ENCODE measurements at regions not wholly inside any gene's neighbourhood (a gene's known extent, or its start where the extent isn't known, plus 50 kb on each side); places are given as distances from the start of the nearest gene placed in this dataset.

DNA sequence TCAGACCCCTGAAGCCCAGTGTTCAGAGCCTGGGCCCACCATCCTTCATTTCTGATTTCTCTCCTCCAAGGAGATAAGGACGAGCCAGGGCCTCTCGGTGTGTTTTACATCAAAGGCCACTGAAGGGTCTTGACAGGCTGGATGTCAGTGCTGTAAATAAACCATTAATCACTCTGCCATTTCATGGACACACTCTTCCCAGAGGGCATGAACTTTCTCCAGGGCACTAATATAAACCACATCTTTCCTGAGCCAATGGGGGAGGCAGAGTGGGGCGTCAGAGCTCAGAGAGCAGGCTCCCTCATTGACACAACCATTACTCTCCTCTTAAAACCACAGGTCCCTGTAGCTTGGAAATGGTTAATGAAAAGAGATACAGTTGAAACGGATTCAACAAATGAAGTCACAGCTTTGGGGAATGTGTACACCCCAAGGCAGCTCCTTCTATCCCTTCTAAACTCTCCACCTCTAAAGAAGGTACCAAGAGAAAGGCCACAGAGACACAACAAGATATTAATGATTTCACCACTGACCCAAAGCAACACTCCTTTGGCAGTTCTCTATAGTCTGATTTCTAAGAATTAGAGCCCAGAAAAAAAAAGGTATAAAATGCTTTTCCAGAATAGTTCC is 200.6 kb downstream of the CHIC2 start:
- TF ChIP-seq, protein P1, sequence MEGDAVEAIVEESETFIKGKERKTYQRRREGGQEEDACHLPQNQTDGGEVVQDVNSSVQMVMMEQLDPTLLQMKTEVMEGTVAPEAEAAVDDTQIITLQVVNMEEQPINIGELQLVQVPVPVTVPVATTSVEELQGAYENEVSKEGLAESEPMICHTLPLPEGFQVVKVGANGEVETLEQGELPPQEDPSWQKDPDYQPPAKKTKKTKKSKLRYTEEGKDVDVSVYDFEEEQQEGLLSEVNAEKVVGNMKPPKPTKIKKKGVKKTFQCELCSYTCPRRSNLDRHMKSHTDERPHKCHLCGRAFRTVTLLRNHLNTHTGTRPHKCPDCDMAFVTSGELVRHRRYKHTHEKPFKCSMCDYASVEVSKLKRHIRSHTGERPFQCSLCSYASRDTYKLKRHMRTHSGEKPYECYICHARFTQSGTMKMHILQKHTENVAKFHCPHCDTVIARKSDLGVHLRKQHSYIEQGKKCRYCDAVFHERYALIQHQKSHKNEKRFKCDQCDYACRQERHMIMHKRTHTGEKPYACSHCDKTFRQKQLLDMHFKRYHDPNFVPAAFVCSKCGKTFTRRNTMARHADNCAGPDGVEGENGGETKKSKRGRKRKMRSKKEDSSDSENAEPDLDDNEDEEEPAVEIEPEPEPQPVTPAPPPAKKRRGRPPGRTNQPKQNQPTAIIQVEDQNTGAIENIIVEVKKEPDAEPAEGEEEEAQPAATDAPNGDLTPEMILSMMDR (IDR thresholded peaks at IDR 0.05): no peak
- no peak for TF ChIP-seq POLR2A (IDR thresholded peaks at IDR 0.05)

Measured in lower leg skin (tissue), 3 donors.